ENCODE measurements at regions not wholly inside any gene's neighbourhood (a gene's known extent, or its start where the extent isn't known, plus 50 kb on each side); places are given as distances from the start of the nearest gene placed in this dataset.

DNA sequence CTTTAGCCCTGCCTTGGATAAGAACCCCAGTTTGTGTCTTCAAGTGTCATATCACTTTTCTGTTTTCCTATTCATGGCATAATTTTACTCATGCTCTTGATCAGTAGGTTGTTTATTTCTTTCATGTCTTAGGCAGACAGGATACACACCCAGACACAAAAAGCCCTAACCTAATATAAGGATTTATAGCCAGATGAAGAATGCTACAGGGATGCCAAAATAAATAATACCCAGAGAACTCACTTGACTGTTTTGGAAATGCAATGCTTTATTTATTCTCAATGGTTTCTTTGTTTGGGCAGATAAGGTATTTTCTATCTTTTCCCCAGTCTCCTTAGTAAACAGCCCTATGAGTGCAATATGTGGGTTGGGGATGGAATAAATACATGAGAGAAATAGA, 424.0 kb upstream of the PDZRN3 start:
- POLR2A ChIA-PET: no interaction called here

DNA sequence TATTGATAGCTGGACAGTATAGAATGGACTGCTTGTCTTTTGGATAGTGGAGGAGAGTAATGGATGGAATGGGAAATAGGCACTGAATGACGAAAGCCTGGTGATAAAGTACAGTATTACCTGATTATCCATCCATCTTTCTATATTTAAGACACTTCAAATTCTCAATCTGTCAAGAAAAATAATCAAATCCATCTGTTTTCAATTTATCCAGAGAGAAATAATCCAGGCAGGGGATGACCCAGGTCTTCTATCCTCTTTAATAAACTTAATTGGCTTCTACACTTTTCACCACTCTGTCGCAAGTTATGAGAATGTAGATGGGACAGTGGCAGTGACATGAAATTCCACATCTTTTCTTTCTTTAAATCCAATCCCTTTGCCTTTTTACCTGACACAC, 420.3 kb upstream of the PDZRN3 start:
- Mint-ChIP-seq H3K4me3 (ENCODE audit: unreplicated experiment) (no peak overlapping the region), H3K4me1 (ENCODE audit: low read depth, unreplicated experiment) (no peaks in the 10 kb centered on the region), H3K36me3 (ENCODE audit: insufficient read depth, unreplicated experiment) (no peaks in the 10 kb centered on the region), H3K27ac (ENCODE audit: unreplicated experiment) (no peak overlapping the region), H3K9me3 (ENCODE audit: unreplicated experiment) (no peaks in the 10 kb centered on the region), H3K27me3 (ENCODE audit: insufficient read depth, unreplicated experiment) (peaks cover 6% of the 10 kb centered on the region)
- intact Hi-C loops (cut with micrococcal nuclease; ENCODE audit: unreplicated experiment): no loop called here
- Histone ChIP-seq H3K27me3 (replicated peaks; ENCODE audit: control insufficient read depth, insufficient read depth, low read length) (no peaks in the 10 kb centered on the region; the same call in 1 of the 2 replicates), H3K9me3 (no peaks in the 10 kb centered on the region), H3K4me1 (no peaks in the 10 kb centered on the region), H3K36me3 (ENCODE audit: control insufficient read depth, insufficient read depth, low read length) (no peaks in the 10 kb centered on the region), H3K4me3 (ENCODE audit: low read depth, low read length) (no peak overlapping the region)
- CTCF ChIA-PET: no interaction called here
- BruUV-seq (replicated peaks): no TSS peak
- POLR2A ChIA-PET: no interaction called here
- TF ChIP-seq, protein P1, sequence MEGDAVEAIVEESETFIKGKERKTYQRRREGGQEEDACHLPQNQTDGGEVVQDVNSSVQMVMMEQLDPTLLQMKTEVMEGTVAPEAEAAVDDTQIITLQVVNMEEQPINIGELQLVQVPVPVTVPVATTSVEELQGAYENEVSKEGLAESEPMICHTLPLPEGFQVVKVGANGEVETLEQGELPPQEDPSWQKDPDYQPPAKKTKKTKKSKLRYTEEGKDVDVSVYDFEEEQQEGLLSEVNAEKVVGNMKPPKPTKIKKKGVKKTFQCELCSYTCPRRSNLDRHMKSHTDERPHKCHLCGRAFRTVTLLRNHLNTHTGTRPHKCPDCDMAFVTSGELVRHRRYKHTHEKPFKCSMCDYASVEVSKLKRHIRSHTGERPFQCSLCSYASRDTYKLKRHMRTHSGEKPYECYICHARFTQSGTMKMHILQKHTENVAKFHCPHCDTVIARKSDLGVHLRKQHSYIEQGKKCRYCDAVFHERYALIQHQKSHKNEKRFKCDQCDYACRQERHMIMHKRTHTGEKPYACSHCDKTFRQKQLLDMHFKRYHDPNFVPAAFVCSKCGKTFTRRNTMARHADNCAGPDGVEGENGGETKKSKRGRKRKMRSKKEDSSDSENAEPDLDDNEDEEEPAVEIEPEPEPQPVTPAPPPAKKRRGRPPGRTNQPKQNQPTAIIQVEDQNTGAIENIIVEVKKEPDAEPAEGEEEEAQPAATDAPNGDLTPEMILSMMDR (IDR thresholded peaks at IDR 0.05; ENCODE audit: insufficient read depth in 1 of 2, low read depth in 1 of 2, low read length in 1 of 2, severe bottlenecking in 1 of 2, unreplicated experiment in 1 of 2): no peak
- no peak for DNase-seq

More for the DNA sequence above, 424.0 kb upstream of the PDZRN3 start:
- Mint-ChIP-seq H3K9me3 (ENCODE audit: unreplicated experiment) (no peaks in the 10 kb centered on the region), H3K27me3 (ENCODE audit: insufficient read depth, unreplicated experiment) (peaks cover 6% of the 10 kb centered on the region), H3K36me3 (ENCODE audit: insufficient read depth, unreplicated experiment) (no peaks in the 10 kb centered on the region), H3K4me3 (ENCODE audit: unreplicated experiment) (no peak overlapping the region), H3K4me1 (ENCODE audit: low read depth, unreplicated experiment) (no peaks in the 10 kb centered on the region), H3K27ac (ENCODE audit: unreplicated experiment) (no peak overlapping the region)
- TF ChIP-seq, protein P1 (IDR thresholded peaks at IDR 0.05; ENCODE audit: insufficient read depth in 1 of 2, low read depth in 1 of 2, low read length in 1 of 2, severe bottlenecking in 1 of 2, unreplicated experiment in 1 of 2): no peak
- Histone ChIP-seq H3K9me3 (no peaks in the 10 kb centered on the region), H3K4me1 (no peaks in the 10 kb centered on the region), H3K4me3 (ENCODE audit: low read depth, low read length) (no peak overlapping the region), H3K27me3 (replicated peaks; ENCODE audit: control insufficient read depth, insufficient read depth, low read length) (no peaks in the 10 kb centered on the region; the same call in 1 of the 2 replicates), H3K36me3 (ENCODE audit: control insufficient read depth, insufficient read depth, low read length) (no peaks in the 10 kb centered on the region)
- BruUV-seq (replicated peaks): no TSS peak
- CTCF ChIA-PET: no interaction called here
- intact Hi-C loops (cut with micrococcal nuclease; ENCODE audit: unreplicated experiment): no loop called here
- no peak for DNase-seq

DNA sequence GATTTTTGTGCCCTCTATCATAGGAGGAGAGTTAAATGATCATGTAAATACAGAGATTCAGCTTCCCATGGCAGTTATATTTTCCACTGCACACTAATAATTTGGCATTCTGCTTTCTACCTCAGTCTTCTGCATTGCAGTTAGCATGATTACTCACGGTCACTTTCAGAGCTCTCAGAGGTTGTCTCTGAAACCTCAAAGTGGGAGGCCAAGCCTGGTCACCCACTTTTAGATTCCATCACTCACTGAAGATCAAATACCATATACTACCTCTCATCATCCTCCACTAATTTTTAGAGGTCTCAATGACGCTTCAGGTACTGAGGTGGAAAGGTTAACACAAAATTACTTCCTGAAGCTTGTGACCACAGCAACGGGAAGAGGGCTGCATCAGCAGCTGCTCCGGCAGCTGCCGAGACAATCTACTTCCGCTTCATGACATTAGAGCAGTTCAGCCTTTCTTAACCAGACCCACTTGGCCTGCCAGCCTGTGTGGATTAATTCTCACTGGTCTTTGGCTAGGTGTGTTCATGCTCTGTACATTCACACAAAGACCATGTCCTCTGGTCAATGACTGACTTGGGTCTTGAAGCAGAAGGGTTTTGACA, 416.4 kb upstream of the PDZRN3 start:
- Histone ChIP-seq H3K27me3 (replicated peaks; ENCODE audit: control insufficient read depth, insufficient read depth, low read length) (no peaks in the 10 kb centered on the region), H3K9me3 (no peaks in the 10 kb centered on the region), H3K4me3 (ENCODE audit: low read depth, low read length) (no peak overlapping the region), H3K4me1 (no peaks in the 10 kb centered on the region), H3K36me3 (ENCODE audit: control insufficient read depth, insufficient read depth, low read length) (no peaks in the 10 kb centered on the region)
- Mint-ChIP-seq H3K36me3 (ENCODE audit: insufficient read depth, unreplicated experiment) (no peaks in the 10 kb centered on the region), H3K27ac (ENCODE audit: unreplicated experiment) (no peak overlapping the region), H3K4me3 (ENCODE audit: unreplicated experiment) (no peak overlapping the region), H3K4me1 (ENCODE audit: low read depth, unreplicated experiment) (no peaks in the 10 kb centered on the region), H3K27me3 (ENCODE audit: insufficient read depth, unreplicated experiment) (peaks cover 8% of the 10 kb centered on the region), H3K9me3 (ENCODE audit: unreplicated experiment) (no peaks in the 10 kb centered on the region)
- ChIA-PET CTCF (no interaction called here), POLR2A (no interaction called here)
- intact Hi-C loops (cut with micrococcal nuclease; ENCODE audit: unreplicated experiment): no loop called here
- BruUV-seq (replicated peaks): no TSS peak
- no peak for DNase-seq
- TF ChIP-seq, protein P1 (IDR thresholded peaks at IDR 0.05; ENCODE audit: insufficient read depth in 1 of 2, low read depth in 1 of 2, low read length in 1 of 2, severe bottlenecking in 1 of 2, unreplicated experiment in 1 of 2): no peak

Data from Caco-2 (cell line).